Activated CD4-positive, alpha-beta T cell treated with anti-CD3 and anti-CD28 coated beads, Interleukin-2, amount 10 ng/mL, durations not matched to agents 7 days and 5 days (primary cell): ENCODE measurements at regions not wholly inside any gene's neighbourhood (a gene's known extent, or its start where the extent isn't known, plus 50 kb on each side); places are given as distances from the start of the nearest gene placed in this dataset.

ENCODE experiments used
- CTCF ChIA-PET: fragments of 350-600 bp; sonication (Branson Sonifier 250); formaldehyde crosslinking; loops from one replicate; lab custom pipeline; 2021; ENCODE audit warnings: antibody characterized with exemption; lab: Charles Lee
- POLR2A ChIA-PET: fragments of 350-600 bp; sonication (Branson Sonifier 250); formaldehyde crosslinking; loops from one replicate; lab custom pipeline; 2021; ENCODE audit warnings: antibody characterized with exemption; lab: Charles Lee
- DNase-seq: peaks from one replicate; pipeline ENCODE4 v3.0.0-alpha.2; 2020
- H3K27ac Mint-ChIP-seq: one replicate; pipeline ENCODE4 v1.8.0; 2021; ENCODE audit warnings: mild to moderate bottlenecking, moderate library complexity, mixed read lengths
- H3K27me3 Mint-ChIP-seq: one replicate; pipeline ENCODE4 v1.8.0; 2021; ENCODE audit warnings: mixed read lengths
- H3K36me3 Mint-ChIP-seq: one replicate; pipeline ENCODE4 v1.8.0; 2021; ENCODE audit warnings: low read depth, mixed read lengths
- H3K4me1 Mint-ChIP-seq: one replicate; pipeline ENCODE4 v1.8.0; 2021; ENCODE audit warnings: mixed read lengths
- H3K4me3 Mint-ChIP-seq: one replicate; pipeline ENCODE4 v1.8.0; 2021; ENCODE audit warnings: mild to moderate bottlenecking, moderate library complexity, mixed read lengths
- H3K9me3 Mint-ChIP-seq: one replicate; pipeline ENCODE4 v1.8.0; 2021; ENCODE audit warnings: mixed read lengths

DNA sequence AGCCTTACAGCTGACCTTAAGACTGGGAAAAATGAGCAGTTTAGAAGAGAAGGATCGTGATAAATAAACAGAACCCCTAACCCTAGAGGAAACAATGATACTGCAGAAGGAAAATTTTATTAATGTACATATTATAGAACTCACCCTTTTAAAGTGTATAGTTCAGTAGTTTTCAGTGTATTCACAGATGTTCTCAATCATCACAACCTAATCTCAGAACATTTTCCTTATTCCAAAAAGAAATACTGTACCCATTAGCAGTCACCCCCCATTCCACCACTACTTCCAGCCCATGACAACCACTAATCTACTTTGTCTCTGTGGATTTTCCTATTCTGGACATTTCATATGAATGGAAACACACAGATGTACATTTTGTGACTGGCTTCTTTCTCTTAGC is 90.2 kb upstream of the AGTR1 start:
- H3K27ac Mint-ChIP-seq = no peak overlapping the region
- CTCF ChIA-PET = no interaction called here
- no peak overlapping the region for H3K4me3 Mint-ChIP-seq
- H3K36me3 Mint-ChIP-seq = no peaks in the 10 kb centered on the region
- no peaks in the 10 kb centered on the region for H3K9me3 Mint-ChIP-seq
- no peaks in the 10 kb centered on the region for H3K27me3 Mint-ChIP-seq
- H3K4me1 Mint-ChIP-seq = no peaks in the 10 kb centered on the region
- POLR2A ChIA-PET = no interaction called here
- no peak for DNase-seq

- H3K27ac Mint-ChIP-seq = no peak overlapping the region
- CTCF ChIA-PET = no interaction called here
Observed at GRCh38 chr3:148612278-148612677, 85.4 kb upstream of the AGTR1 start.

GRCh38 chr3:148615382-148615781 is 82.3 kb upstream of the AGTR1 start:
- POLR2A ChIA-PET = no interaction called here
- Mint-ChIP-seq H3K9me3 (no peaks in the 10 kb centered on the region), H3K36me3 (no peaks in the 10 kb centered on the region), H3K4me3 (no peak overlapping the region), H3K4me1 (no peaks in the 10 kb centered on the region), H3K27ac (no peak overlapping the region), H3K27me3 (no peaks in the 10 kb centered on the region)
- DNase-seq = no peak
- CTCF ChIA-PET = no interaction called here

More at GRCh38 chr3:148612278-148612677, 85.4 kb upstream of the AGTR1 start:
- no peaks in the 10 kb centered on the region for H3K27me3 Mint-ChIP-seq
- DNase-seq = no peak
- H3K4me3 Mint-ChIP-seq = no peak overlapping the region
- POLR2A ChIA-PET = no interaction called here
- no peaks in the 10 kb centered on the region for H3K4me1 Mint-ChIP-seq
- no peaks in the 10 kb centered on the region for H3K36me3 Mint-ChIP-seq
- no peaks in the 10 kb centered on the region for H3K9me3 Mint-ChIP-seq

GRCh38 chr3:148625095-148625736 is 72.5 kb upstream of the AGTR1 start:
- Mint-ChIP-seq H3K4me1 (no peaks in the 10 kb centered on the region), H3K9me3 (no peaks in the 10 kb centered on the region), H3K4me3 (no peak overlapping the region), H3K27me3 (no peaks in the 10 kb centered on the region), H3K36me3 (no peaks in the 10 kb centered on the region), H3K27ac (no peak overlapping the region)
- no peak for DNase-seq
- ChIA-PET POLR2A (no interaction called here), CTCF (no interaction called here)

- no peaks in the 10 kb centered on the region for H3K9me3 Mint-ChIP-seq
- H3K4me1 Mint-ChIP-seq = no peaks in the 10 kb centered on the region
- no peak overlapping the region for H3K27ac Mint-ChIP-seq
- no peak overlapping the region for H3K4me3 Mint-ChIP-seq
- H3K27me3 Mint-ChIP-seq = no peaks in the 10 kb centered on the region
- ChIA-PET POLR2A (no interaction called here), CTCF (no interaction called here)
- no peak for DNase-seq
- H3K36me3 Mint-ChIP-seq = no peaks in the 10 kb centered on the region
Observed at GRCh38 chr3:148625991-148626390, 71.7 kb upstream of the AGTR1 start.

DNA sequence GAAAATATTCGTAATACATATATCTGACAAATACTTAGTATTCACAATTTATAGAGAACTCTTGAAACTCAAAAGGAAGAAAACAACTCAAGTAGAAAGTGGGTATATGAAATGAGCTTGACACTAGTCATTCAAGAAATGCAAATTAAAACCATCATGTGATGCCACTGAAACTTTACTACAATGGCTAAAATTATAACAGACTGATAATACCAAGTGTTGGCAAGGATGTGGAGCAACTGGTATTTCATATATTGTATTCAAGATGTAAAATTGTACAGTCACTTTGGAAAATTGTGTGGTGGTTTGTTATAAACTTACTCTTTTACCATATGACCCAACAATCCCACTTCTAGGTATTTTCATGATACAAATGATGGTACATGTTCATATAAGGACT is 68.7 kb upstream of the AGTR1 start:
- no peaks in the 10 kb centered on the region for H3K9me3 Mint-ChIP-seq
- CTCF ChIA-PET = no interaction called here
- H3K27ac Mint-ChIP-seq = no peak overlapping the region
- no peaks in the 10 kb centered on the region for H3K27me3 Mint-ChIP-seq
- H3K36me3 Mint-ChIP-seq = no peaks in the 10 kb centered on the region
- DNase-seq = no peak
- POLR2A ChIA-PET = no interaction called here
- no peaks in the 10 kb centered on the region for H3K4me1 Mint-ChIP-seq
- no peak overlapping the region for H3K4me3 Mint-ChIP-seq

GRCh38 chr3:148631124-148631903 is 66.4 kb upstream of the AGTR1 start:
- no peaks in the 10 kb centered on the region for H3K27me3 Mint-ChIP-seq
- no peak overlapping the region for H3K4me3 Mint-ChIP-seq
- no peak for DNase-seq
- no peak overlapping the region for H3K27ac Mint-ChIP-seq
- H3K9me3 Mint-ChIP-seq = no peaks in the 10 kb centered on the region
- no peaks in the 10 kb centered on the region for H3K36me3 Mint-ChIP-seq
- no peaks in the 10 kb centered on the region for H3K4me1 Mint-ChIP-seq
- POLR2A ChIA-PET = no interaction called here
- CTCF ChIA-PET = no interaction called here

DNA sequence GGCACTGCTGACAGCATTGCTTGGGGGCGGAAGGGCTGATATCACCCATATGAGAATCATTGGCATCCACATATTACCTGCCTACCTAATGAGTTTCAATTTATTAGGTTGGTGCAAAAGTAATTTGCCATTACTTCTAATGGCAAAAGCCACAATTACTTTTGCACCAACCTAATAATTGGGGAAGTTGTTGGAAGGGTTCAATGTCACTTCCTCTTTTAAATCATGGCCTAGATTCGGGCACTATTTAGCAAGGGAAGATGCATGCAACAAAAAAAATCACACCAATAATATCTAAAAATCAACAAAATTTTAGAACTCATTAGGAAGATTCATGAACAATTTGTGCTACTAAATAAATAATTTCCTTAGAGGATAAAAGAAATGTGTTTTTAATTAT is 56.0 kb upstream of the AGTR1 start:
- Mint-ChIP-seq H3K36me3 (no peaks in the 10 kb centered on the region), H3K4me3 (no peak overlapping the region), H3K27ac (no peak overlapping the region), H3K9me3 (no peaks in the 10 kb centered on the region), H3K4me1 (no peaks in the 10 kb centered on the region), H3K27me3 (no peaks in the 10 kb centered on the region)
- ChIA-PET POLR2A (no interaction called here), CTCF (no interaction called here)
- no peak for DNase-seq

- H3K27ac Mint-ChIP-seq = no peak overlapping the region
- H3K27me3 Mint-ChIP-seq = no peaks in the 10 kb centered on the region
- no peaks in the 10 kb centered on the region for H3K36me3 Mint-ChIP-seq
- CTCF ChIA-PET = interaction anchor here (0.6 kb wide), 1 partner anchor 19 kb away, joined by 3 read pairs; no protein-coding TSS in a partner anchor
- DNase-seq = no peak
- no peak overlapping the region for H3K4me3 Mint-ChIP-seq
- POLR2A ChIA-PET = no interaction called here
- no peaks in the 10 kb centered on the region for H3K9me3 Mint-ChIP-seq
- no peaks in the 10 kb centered on the region for H3K4me1 Mint-ChIP-seq
Observed at GRCh38 chr3:148642214-148642613, 55.5 kb upstream of the AGTR1 start.

DNA sequence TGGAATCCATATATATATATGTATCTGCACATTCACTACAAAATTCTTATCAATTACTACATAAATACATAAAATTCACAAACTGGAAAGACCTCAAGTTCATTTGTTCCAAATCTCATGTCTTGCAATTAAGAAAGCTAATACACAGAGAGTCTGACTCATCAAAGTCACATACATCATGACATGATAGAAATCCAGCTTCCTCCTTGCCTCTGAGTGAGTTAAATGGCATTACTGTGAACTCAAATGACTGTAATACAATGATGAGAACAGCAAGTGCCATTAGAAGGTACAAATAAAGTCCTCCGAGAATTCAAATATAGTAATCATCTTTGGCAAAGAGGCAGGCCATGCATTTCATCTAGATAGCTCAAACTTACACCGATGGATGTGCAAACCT is 55.1 kb upstream of the AGTR1 start:
- DNase-seq = no peak
- Mint-ChIP-seq H3K36me3 (no peaks in the 10 kb centered on the region), H3K27ac (no peak overlapping the region), H3K4me3 (no peak overlapping the region), H3K4me1 (no peaks in the 10 kb centered on the region), H3K27me3 (no peaks in the 10 kb centered on the region), H3K9me3 (no peaks in the 10 kb centered on the region)
- ChIA-PET POLR2A (no interaction called here), CTCF (interaction anchor here (0.6 kb wide), 1 partner anchor 19 kb away, joined by 3 read pairs; no protein-coding TSS in a partner anchor)

- Mint-ChIP-seq H3K4me1 (no peaks in the 10 kb centered on the region), H3K9me3 (no peaks in the 10 kb centered on the region), H3K36me3 (no peaks in the 10 kb centered on the region), H3K27me3 (no peaks in the 10 kb centered on the region), H3K27ac (no peak overlapping the region), H3K4me3 (no peak overlapping the region)
- no peak for DNase-seq
- ChIA-PET CTCF (no interaction called here), POLR2A (no interaction called here)
Observed at GRCh38 chr3:148643389-148643840, 54.3 kb upstream of the AGTR1 start.

GRCh38 chr3:148646126-148646665 is 51.5 kb upstream of the AGTR1 start:
- Mint-ChIP-seq H3K36me3 (no peaks in the 10 kb centered on the region), H3K4me1 (no peaks in the 10 kb centered on the region), H3K9me3 (no peaks in the 10 kb centered on the region), H3K27me3 (no peaks in the 10 kb centered on the region), H3K27ac (no peak overlapping the region), H3K4me3 (no peak overlapping the region)
- ChIA-PET CTCF (no interaction called here), POLR2A (no interaction called here)
- DNase-seq = no peak
